Ishikawa (cell line): ENCODE measurements at regions not wholly inside any gene's neighbourhood (a gene's known extent, or its start where the extent isn't known, plus 50 kb on each side); places are given as distances from the start of the nearest gene placed in this dataset.

Source experiments
- EP300 ChIP-seq: IDR thresholded peaks from 2 replicates; pipeline ENCODE4 v1.6.1; 2012; ENCODE audit warnings: borderline replicate concordance
- NFIC ChIP-seq: IDR thresholded peaks from 2 replicates; pipeline ENCODE4 v1.6.1; 2012
- YY1 ChIP-seq: IDR thresholded peaks from 2 replicates; pipeline ENCODE4 v1.6.1; 2012; ENCODE audit warnings: low read depth

DNA sequence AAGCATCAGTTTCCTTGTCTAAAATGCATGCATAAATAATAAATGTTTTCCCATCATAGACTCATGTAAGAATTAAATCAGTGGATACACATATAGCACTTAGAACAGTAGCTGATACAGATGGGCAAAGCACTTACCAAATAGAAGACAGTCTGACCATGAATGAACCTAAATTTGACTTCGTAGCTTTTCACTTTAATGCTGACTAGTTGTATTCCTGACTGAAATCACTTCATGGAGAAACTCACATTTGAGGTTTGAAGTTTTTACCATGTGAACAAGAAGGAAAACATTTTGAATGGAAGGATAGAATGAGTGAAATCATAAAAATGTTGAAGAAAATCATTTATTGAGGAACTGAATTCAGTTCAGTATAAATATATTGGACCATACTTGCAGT lies 68.8 kb upstream of the TMCO5A start:
- TF ChIP-seq YY1 (no peak), EP300 (no peak), NFIC (no peak)
